ENCODE measurements at regions not wholly inside any gene's neighbourhood (a gene's known extent, or its start where the extent isn't known, plus 50 kb on each side); places are given as distances from the start of the nearest gene placed in this dataset.

GRCh38 chr6:77403424-77403823 is 59.9 kb downstream of the HTR1B start:
- DNase-seq = no peak

DNA sequence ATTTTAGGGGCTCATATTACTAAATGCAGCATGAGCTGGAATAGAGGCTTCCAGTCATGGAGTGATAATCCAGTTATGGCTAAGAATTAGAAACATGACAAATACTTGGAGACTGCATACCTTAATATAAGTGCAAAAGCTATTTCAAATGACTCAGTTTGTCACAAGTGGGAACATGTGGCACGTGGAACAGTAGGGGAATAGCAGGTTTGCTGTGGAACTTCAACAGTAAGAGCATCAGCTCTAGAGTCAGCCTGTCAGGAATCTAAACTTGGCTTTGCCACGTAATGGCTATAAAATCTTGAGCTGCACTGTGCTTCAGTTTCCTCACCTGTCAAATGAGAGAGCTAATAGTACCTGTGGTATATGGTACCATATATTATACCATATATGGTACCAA is 62.1 kb downstream of the HTR1B start:
- DNase-seq = no peak

- no peak for DNase-seq
Measured at GRCh38 chr6:77397561-77397960, 65.7 kb downstream of the HTR1B start.

- no peak for DNase-seq
Measured at GRCh38 chr6:77389402-77389801, 73.9 kb downstream of the HTR1B start.

DNA sequence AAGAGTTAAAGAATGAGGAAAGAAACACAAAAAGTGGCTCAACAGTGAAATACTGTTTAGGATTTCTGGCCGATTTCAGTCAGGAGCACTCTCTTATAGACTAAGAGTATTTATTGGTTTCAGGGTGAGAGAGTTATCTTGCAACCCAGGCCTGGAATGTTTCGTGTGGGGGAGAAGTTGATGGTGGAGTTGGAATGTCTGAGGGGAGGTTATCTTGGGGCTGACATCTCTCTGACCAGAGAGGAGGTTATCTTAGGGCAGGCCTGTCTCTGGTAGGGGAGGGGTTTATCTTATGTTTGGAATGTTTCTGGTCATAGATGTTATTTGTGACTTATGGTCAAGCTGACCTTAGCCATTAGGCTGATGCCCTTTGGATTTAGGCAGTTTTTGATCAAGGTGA is 80.3 kb downstream of the HTR1B start:
- no peak for DNase-seq

GRCh38 chr6:77373955-77374354 is 89.3 kb downstream of the HTR1B start:
- no peak for DNase-seq

DNA sequence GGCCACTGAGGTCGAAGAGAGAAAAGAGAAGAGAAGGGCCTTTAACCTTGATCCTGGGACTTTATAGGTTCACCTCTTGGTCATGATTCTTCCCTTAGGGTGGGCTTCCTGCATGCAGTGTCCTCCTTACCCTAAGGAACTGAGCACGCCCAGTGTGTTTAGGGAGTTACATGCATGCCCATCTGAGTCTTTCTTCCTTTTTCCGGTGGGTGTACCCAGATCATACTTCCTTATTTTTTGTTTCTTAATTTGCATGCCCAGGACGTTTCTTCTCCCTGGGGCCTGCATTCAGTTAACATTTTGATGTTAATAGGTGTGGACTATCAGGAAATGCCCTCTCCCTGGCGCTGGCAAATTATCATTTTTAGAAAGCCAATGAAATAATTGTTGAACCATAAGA is 91.5 kb downstream of the HTR1B start:
- no peak for DNase-seq

GRCh38 chr6:77368660-77369313 is 94.5 kb downstream of the HTR1B start:
- DNase-seq = no peak

DNA sequence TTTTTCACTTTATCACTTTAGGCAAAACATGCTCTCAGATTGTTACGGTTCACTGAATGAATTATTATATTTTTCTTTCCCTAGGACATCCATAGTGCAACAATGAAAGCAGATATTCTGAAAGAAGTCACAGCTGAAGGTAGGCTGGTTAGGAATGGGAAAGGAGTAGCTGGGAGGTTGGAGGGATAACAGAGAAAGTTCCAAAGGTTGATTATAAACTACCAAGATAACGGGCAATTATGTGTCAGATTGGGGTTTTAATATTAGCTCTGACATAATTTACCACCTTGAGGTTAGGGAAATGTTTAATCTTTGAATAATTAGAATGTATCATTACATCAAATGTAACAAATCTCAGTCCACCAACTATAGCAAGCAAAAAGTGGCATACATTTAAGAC is 96.5 kb downstream of the HTR1B start:
- no peak for DNase-seq

DNA sequence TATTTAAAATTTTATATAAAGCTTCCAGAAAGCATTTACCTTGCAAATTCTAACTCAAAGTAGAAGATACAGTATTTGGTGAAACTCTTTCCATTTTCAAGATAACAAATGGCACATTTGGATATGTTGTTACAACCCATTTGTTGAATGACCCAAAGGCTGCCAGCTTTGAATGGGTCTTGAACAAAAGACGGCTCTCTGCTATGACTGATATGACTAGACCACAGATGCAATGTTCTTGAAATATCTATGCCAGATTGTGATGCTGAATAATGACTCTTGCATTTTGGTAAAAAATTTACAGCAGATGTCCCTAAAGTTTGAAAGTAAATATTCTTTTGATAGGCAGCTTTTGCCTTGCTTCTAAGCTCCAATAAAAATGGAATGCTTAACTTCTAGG is 99.6 kb downstream of the HTR1B start:
- DNase-seq = no peak

DNA sequence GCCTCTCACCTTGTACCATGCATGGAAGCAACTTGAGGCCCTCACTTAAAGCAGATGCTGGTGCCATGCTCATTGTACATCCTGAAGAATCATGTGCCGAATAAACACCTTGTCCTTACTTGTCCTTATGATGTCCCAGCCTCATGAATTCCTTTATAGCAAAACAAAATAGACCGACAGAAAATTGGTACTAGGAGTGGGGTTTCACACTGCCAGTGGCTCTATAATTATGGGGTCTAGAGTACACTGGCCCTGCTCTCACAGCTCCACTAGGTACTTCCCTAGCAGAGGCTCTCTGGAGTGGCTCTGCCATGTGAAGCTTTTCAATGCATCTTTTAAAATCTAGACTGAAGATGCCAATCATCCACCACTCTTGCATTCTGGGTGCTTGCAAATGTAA is 101.2 kb downstream of the HTR1B start:
- DNase-seq = no peak

- DNase-seq = no peak
Measured at GRCh38 chr6:77361018-77361417, 102.3 kb downstream of the HTR1B start.

DNA sequence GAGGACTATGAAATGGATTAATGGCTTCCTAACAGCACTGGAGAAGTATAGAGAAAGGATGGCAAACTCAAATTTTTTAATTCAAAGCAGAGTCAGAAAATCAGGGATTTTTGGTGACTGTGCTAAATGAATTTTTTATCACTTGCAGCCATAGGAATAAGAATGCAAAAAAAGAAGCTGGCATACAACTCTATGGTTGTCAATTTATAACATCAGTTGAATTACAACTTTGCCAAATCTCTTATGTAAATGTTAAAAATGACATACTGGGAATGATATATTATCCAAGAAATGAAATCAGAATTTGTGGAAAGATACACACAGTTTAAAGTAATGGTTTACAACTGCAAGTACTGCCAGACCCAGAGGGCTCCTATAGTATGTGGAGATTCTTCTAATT is 106.5 kb downstream of the HTR1B start:
- no peak for DNase-seq

- no peak for DNase-seq
Measured at GRCh38 chr6:77354581-77354980, 108.7 kb downstream of the HTR1B start.

GRCh38 chr6:77353129-77353528 is 110.2 kb downstream of the HTR1B start:
- DNase-seq = no peak

- DNase-seq = no peak
Measured at GRCh38 chr6:77341058-77341986, 122.0 kb downstream of the HTR1B start.

GRCh38 chr6:77340331-77340730 is 123.0 kb downstream of the HTR1B start:
- DNase-seq = no peak

- no peak for DNase-seq
Measured at GRCh38 chr6:77339926-77340325, 123.4 kb downstream of the HTR1B start.

- no peak for DNase-seq
Measured at GRCh38 chr6:77337392-77337791, 125.9 kb downstream of the HTR1B start.

GRCh38 chr6:77334093-77334492 is 129.2 kb downstream of the HTR1B start:
- no peak for DNase-seq

- no peak for DNase-seq
Measured at GRCh38 chr6:77332915-77333623, 130.2 kb downstream of the HTR1B start.

DNA sequence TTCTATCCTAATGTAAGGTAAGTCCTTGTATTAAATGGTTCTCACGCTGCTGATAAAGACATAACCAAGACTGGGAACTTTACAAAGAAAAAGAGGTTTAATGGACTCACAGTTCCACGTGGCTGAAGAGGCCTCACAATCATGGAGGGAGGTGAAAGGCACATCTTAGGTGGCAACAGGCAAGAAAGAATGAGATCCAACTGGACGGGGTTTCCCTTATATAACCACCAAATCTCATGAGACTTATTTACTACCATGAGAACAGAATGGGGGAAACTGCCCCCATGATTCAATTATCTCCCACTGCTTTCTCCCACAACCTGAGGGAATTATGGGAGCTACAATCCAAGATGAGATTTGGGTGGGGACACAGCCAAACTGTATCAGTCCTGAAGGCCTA is 136.6 kb downstream of the HTR1B start:
- DNase-seq = no peak

DNA sequence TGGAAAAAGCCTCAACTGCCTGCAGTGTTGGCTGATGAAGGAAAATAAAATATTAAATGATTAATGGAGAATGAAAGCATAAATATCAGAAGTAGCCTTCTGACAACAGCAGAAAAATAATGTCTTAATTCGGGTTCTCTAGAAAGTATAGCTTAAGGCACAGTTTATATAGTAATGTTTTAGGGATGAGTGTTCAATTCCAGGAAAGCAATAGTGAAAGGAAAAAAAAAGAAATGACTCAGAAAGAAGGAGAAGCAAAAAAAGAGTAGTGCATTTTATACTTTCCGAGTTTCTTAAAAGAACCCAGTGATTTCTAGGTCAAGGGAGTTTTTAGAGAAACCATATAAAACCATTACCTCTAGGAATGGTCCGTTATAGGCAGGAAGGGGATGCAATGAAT is 137.3 kb downstream of the HTR1B start:
- no peak for DNase-seq

- no peak for DNase-seq
Measured at GRCh38 chr6:77324866-77325265, 138.4 kb downstream of the HTR1B start.

All from NCI-H510A treated with DMSO at 0.1 percent for 48 hours (cell line).